Vagina (tissue), 2 donors: ENCODE measurements at regions not wholly inside any gene's neighbourhood (a gene's known extent, or its start where the extent isn't known, plus 50 kb on each side); places are given as distances from the start of the nearest gene placed in this dataset.

Experiments
- DNase-seq, 2 donors: peaks; one replicate each; pipeline ENCODE4 v3.0.0-alpha.2; 2017; ENCODE audit errors: extremely low spot score in 2 of 2
- H3K27ac ChIP-seq: fragments of 200-600 bp; sonication (generic); one replicate; pipeline ENCODE4 v1.5.1; 2019
- H3K27me3 ChIP-seq: fragments of 200-600 bp; sonication (generic); one replicate; pipeline ENCODE4 v1.5.1; 2019
- H3K36me3 ChIP-seq, 2 donors: fragments of 200-600 bp; sonication (generic); one replicate each; pipeline ENCODE4 v1.5.1; 2017 to 2019
- H3K4me1 ChIP-seq: fragments of 200-600 bp; sonication (generic); one replicate; pipeline ENCODE4 v1.5.1; 2019
- H3K4me3 ChIP-seq, 2 donors: fragments of 200-600 bp; sonication (generic); 1 replicate in 1 of 2; 2 replicates in 1 of 2; pipeline ENCODE4 v1.5.1; 2016 to 2019
- H3K9me3 ChIP-seq: fragments of 200-600 bp; sonication (generic); one replicate; pipeline ENCODE4 v1.5.1; 2019
- POLR2A ChIP-seq, 2 donors: fragments of 450-650 bp; IDR thresholded peaks; one replicate each; pipeline ENCODE4 v1.6.1; 2017; ENCODE audit warnings: antibody characterized with exemption in 2 of 2, mild to moderate bottlenecking in 2 of 2, moderate library complexity in 2 of 2
- POLR2AphosphoS5 ChIP-seq, 2 donors: sonication (generic); formaldehyde crosslinking; IDR thresholded peaks; one replicate each; pipeline ENCODE4 v1.9.0; 2017; ENCODE audit warnings: antibody characterized with exemption in 2 of 2, mild to moderate bottlenecking in 2 of 2, low read depth in 1 of 2; ENCODE audit not compliant: insufficient read depth in 1 of 2
- intact Hi-C: fragments of 100-400 bp; cut with DNase I; formaldehyde crosslinking; loops from one replicate; pipeline ENCODE4 v1.15.1; 2023
- TF ChIP-seq, protein P1 (sequence below), 3 experiments: fragments of 450-650 bp in 2 of 3; fragments of 200-600 bp in 1 of 3; sonication (generic) in 1 of 3; IDR thresholded peaks; one replicate each; pipeline ENCODE4 v1.5.1; 2017 to 2019; ENCODE audit warnings: antibody characterized with exemption in 3 of 3, mild to moderate bottlenecking in 2 of 3, moderate library complexity in 2 of 3

DNA sequence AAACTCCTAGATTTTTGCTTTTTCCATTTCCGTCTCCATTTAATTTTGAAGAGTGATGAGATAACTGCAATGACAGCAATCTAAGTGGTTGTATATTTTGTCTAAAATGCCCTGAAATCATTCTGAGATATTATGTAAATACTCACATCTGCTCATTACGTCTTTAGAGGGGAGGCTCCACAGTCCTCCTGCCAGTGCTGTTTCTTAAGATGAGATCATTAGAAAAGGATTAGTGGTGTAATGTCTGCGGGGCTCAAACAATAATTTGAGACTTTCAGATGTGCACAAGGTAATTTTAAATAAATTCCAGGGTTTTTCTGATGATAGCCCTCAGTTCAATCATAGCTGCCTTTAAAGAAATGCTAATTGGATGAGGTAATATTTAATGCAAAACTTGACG, 437.9 kb downstream of the FOXO1 start:
- Histone ChIP-seq H3K4me3 (no peak overlapping the region), H3K36me3 (no peaks in the 10 kb centered on the region), H3K9me3 (no peaks in the 10 kb centered on the region), H3K27ac (peak overlapping the region; percentile 42), H3K27me3 (no peaks in the 10 kb centered on the region), H3K4me1 (peaks cover 28% of the 10 kb centered on the region)
- DNase-seq, result no peak
- intact Hi-C loops, result no loop called here
- no peak for TF ChIP-seq POLR2AphosphoS5 (IDR thresholded peaks at IDR 0.05; ENCODE audit: insufficient read depth in 1 of 2, low read depth in 1 of 2)
- TF ChIP-seq, protein P1, sequence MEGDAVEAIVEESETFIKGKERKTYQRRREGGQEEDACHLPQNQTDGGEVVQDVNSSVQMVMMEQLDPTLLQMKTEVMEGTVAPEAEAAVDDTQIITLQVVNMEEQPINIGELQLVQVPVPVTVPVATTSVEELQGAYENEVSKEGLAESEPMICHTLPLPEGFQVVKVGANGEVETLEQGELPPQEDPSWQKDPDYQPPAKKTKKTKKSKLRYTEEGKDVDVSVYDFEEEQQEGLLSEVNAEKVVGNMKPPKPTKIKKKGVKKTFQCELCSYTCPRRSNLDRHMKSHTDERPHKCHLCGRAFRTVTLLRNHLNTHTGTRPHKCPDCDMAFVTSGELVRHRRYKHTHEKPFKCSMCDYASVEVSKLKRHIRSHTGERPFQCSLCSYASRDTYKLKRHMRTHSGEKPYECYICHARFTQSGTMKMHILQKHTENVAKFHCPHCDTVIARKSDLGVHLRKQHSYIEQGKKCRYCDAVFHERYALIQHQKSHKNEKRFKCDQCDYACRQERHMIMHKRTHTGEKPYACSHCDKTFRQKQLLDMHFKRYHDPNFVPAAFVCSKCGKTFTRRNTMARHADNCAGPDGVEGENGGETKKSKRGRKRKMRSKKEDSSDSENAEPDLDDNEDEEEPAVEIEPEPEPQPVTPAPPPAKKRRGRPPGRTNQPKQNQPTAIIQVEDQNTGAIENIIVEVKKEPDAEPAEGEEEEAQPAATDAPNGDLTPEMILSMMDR (IDR thresholded peaks at IDR 0.05), result no peak
- no peak for TF ChIP-seq POLR2A (IDR thresholded peaks at IDR 0.05)

DNA sequence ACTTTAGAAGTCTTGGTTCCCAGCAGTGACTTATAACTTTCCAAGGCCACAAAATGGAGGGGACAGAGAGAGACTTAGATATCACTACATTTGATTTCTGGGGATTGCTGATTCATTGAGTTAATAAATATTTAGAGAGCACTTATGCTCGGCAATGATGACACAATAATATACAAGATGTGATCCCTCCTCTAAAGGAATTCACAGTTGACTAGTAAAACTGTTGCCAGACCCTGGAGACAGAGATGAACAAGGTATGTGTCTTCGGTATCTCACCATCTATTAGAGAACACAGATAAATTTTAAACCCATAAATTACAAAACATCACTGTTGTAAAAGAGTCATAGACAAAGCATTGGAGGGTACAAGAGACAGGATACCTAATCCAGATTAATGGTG, 437.5 kb downstream of the FOXO1 start:
- no peak for DNase-seq
- Histone ChIP-seq H3K4me3 (no peak overlapping the region), H3K36me3 (no peaks in the 10 kb centered on the region), H3K27ac (peak overlapping the region; percentile 42), H3K9me3 (no peaks in the 10 kb centered on the region), H3K4me1 (peaks cover 32% of the 10 kb centered on the region), H3K27me3 (no peaks in the 10 kb centered on the region)
- no peak for TF ChIP-seq POLR2A (IDR thresholded peaks at IDR 0.05)
- TF ChIP-seq, protein P1 (IDR thresholded peaks at IDR 0.05), result no peak
- TF ChIP-seq POLR2AphosphoS5 (IDR thresholded peaks at IDR 0.05; ENCODE audit: insufficient read depth in 1 of 2, low read depth in 1 of 2), result no peak
- intact Hi-C loops, result no loop called here

DNA sequence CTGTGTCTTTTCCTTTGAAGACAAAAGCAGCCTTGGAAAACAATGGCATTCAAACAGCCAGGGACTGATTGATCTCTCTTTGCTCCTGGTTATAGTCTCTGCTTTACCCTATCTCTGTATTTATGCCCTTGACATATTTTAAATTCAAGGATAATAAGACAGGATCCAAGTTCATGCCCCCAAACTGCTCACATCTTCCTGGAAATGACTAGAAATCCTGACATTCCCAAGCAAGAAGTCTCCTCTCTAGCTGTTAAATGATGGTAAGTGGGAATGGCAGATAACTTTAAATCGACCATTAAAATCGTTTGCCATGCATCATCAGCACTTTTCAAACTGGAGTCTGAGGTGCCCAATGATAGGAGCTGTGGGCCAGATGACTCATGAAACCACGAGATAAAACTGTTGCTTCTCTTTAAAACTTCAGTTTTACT, 435.6 kb downstream of the FOXO1 start:
- intact Hi-C loops, result loop anchor here (10.0 kb wide), 1 partner anchor 434 kb away; the partner anchor contains the start of gene FOXO1
- peak overlapping the region; percentile 65 for H3K27ac ChIP-seq
- no peak for DNase-seq
- TF ChIP-seq POLR2AphosphoS5 (IDR thresholded peaks at IDR 0.05; ENCODE audit: insufficient read depth in 1 of 2, low read depth in 1 of 2) (no peak), POLR2A (IDR thresholded peaks at IDR 0.05) (no peak)
- TF ChIP-seq, protein P1 (IDR thresholded peaks at IDR 0.05), result no peak
- H3K9me3 ChIP-seq, result no peaks in the 10 kb centered on the region
- no peaks in the 10 kb centered on the region for H3K27me3 ChIP-seq
- H3K36me3 ChIP-seq, result no peaks in the 10 kb centered on the region
- peaks cover 51% of the 10 kb centered on the region for H3K4me1 ChIP-seq
- no peak overlapping the region for H3K4me3 ChIP-seq

DNA sequence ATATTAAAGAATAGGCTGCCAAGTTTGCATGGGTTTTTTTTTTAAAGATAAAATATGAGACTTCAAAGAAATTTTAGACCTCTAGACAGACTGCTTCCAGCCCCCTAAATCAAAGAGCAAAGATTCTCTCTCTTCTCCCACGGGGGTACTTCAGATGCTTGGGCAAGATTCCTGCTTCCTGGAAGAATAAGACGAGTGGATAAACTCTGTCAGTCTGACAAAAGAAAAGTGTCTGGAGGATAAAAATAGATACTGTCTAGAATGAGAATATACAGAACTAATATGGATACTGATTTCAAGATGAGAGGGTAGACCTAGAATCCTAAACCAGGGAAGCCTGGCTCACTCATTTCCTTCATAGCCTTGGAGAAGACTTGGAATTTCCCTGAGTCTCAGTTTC, 435.1 kb downstream of the FOXO1 start:
- no peaks in the 10 kb centered on the region for H3K9me3 ChIP-seq
- intact Hi-C loops, result loop anchor here (10.0 kb wide), 1 partner anchor 433 kb away; the partner anchor contains the start of gene FOXO1
- H3K27me3 ChIP-seq, result no peaks in the 10 kb centered on the region
- peaks cover 54% of the 10 kb centered on the region for H3K4me1 ChIP-seq
- DNase-seq, result no peak
- no peaks in the 10 kb centered on the region for H3K36me3 ChIP-seq
- H3K4me3 ChIP-seq, result no peak overlapping the region
- TF ChIP-seq, protein P1 (IDR thresholded peaks at IDR 0.05), result no peak
- TF ChIP-seq POLR2A (IDR thresholded peaks at IDR 0.05) (no peak), POLR2AphosphoS5 (IDR thresholded peaks at IDR 0.05; ENCODE audit: insufficient read depth in 1 of 2, low read depth in 1 of 2) (no peak)
- H3K27ac ChIP-seq, result peak overlapping the region; percentile 65

DNA sequence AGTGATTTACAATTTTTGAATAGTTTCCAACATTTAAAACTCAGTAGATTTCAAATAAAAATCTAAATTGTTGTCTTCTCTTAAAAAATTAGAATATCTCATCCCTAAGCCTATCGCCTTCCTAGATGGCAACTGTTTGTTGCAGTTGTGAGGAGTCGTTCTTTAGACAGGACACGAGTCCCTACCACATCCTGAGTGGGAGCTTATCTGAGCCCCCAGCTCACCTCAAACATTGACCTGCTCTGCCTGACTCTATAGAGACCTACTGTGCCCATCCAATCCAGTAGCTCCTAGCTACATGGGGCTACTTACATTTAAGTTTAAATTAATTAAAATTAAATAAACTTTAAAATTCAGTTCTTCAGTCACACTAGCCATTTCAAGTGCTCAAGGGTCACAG, 434.7 kb downstream of the FOXO1 start:
- Histone ChIP-seq H3K4me3 (no peak overlapping the region), H3K9me3 (no peaks in the 10 kb centered on the region), H3K36me3 (no peaks in the 10 kb centered on the region), H3K4me1 (peaks cover 57% of the 10 kb centered on the region), H3K27ac (peak overlapping the region; percentile 65), H3K27me3 (no peaks in the 10 kb centered on the region)
- intact Hi-C loops, result loop anchor here (10.0 kb wide), 1 partner anchor 433 kb away; the partner anchor contains the start of gene FOXO1
- no peak for DNase-seq
- TF ChIP-seq POLR2A (IDR thresholded peaks at IDR 0.05), result no peak
- no peak for TF ChIP-seq POLR2AphosphoS5 (IDR thresholded peaks at IDR 0.05; ENCODE audit: insufficient read depth in 1 of 2, low read depth in 1 of 2)
- TF ChIP-seq, protein P1 (IDR thresholded peaks at IDR 0.05), result no peak
